Naive B cell (primary cell): ENCODE measurements at regions not wholly inside any gene's neighbourhood (a gene's known extent, or its start where the extent isn't known, plus 50 kb on each side); places are given as distances from the start of the nearest gene placed in this dataset.
A peak's percentile ranks its signal among the peaks of the same experiment; 100 is the strongest.

Experiments
- ATAC-seq, 2 donors: fragments of 150-1000 bp; cut with Tn5 transposase; 2 replicates each; pipeline ENCODE4 v1.10.0; 2021; ENCODE audit warnings: low read depth in 2 of 2, mild to moderate bottlenecking in 2 of 2, moderate library complexity in 2 of 2
- DNase-seq: peaks from one replicate; pipeline ENCODE4 v3.0.0; 2022
- H3K27ac Mint-ChIP-seq, 6 donors: one replicate each; pipeline ENCODE4 v1.8.0; 2020 to 2022; ENCODE audit warnings: mild to moderate bottlenecking in 6 of 6, mixed read lengths in 6 of 6, moderate library complexity in 5 of 6, inconsistent platforms in 2 of 6
- H3K27me3 Mint-ChIP-seq, 3 donors: one replicate each; pipeline ENCODE4 v1.8.0; 2021 to 2022; ENCODE audit warnings: mixed read lengths in 3 of 3, mild to moderate bottlenecking in 1 of 3
- H3K36me3 Mint-ChIP-seq, 2 donors: one replicate each; pipeline ENCODE4 v1.8.0; 2020 to 2022; ENCODE audit warnings: mixed read lengths in 2 of 2, inconsistent platforms in 1 of 2, mild to moderate bottlenecking in 1 of 2
- H3K4me1 Mint-ChIP-seq, 3 donors: one replicate each; pipeline ENCODE4 v1.8.0; 2020 to 2022; ENCODE audit warnings: mixed read lengths in 3 of 3, inconsistent platforms in 1 of 3, mild to moderate bottlenecking in 1 of 3, moderate library complexity in 1 of 3
- H3K4me3 Mint-ChIP-seq, 8 donors: one replicate each; pipeline ENCODE4 v1.8.0; 2020 to 2022; ENCODE audit warnings: mild to moderate bottlenecking in 8 of 8, mixed read lengths in 8 of 8, moderate library complexity in 8 of 8, inconsistent platforms in 2 of 8
- H3K9me3 Mint-ChIP-seq, 7 donors: one replicate each; pipeline ENCODE4 v1.8.0; 2020 to 2022; ENCODE audit warnings: mixed read lengths in 7 of 7, mild to moderate bottlenecking in 5 of 7, inconsistent platforms in 2 of 7, moderate library complexity in 1 of 7

GRCh38 chr10:113284635-113285034, 268.2 kb upstream of the HABP2 start:
- Mint-ChIP-seq H3K4me3 (no peak overlapping the region), H3K27me3 (no peaks in the 10 kb centered on the region), H3K9me3 (no peaks in the 10 kb centered on the region), H3K4me1 (no peaks in the 10 kb centered on the region), H3K36me3 (no peaks in the 10 kb centered on the region), H3K27ac (no peak overlapping the region)
- DNase-seq (no peak), ATAC-seq (no peak)

DNA sequence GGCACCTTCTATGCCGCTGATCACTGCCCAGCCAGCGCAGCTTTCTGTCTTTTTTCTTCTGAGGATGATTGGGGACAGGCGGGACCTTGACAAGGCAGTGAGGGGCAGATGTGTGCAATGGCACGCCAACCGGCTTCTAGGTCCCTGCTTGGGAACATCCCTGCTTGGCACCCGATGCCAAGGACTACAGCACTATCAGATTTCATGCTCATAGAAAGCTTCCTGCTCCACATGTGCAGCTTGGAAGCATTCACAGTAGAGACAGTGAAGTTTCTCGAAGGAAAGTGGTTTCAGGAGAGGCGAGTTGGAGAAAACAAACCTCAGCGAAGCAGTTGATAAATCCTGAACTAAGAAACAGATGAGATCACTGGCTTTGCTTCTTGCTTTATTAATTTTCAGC, 267.5 kb upstream of the HABP2 start:
- Mint-ChIP-seq H3K9me3 (no peaks in the 10 kb centered on the region), H3K27me3 (no peaks in the 10 kb centered on the region), H3K27ac (no peak overlapping the region), H3K4me1 (no peaks in the 10 kb centered on the region), H3K4me3 (no peak overlapping the region), H3K36me3 (no peaks in the 10 kb centered on the region)
- ATAC-seq = no peak
- no peak for DNase-seq

DNA sequence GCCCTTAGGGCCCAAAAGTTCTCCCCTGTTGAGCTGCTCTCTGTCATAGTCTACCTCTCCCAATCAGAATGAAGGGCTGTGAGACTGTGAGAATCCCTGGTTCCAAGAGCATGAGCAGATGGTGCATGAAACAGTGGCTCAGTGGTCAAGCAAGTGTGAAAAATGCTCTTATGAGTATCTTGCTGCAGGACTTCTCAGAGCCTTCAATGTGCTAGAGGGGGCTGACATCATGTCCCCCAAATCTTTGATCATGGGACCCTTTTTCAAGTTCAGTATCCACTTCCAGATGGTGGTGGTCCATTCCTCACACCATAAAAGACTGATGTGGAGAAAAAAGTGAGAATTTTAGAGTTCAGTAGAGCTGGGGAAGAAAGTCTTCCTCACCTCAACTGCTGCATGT, 265.3 kb upstream of the HABP2 start:
- Mint-ChIP-seq H3K27ac (peak overlapping the region in 1 of 6 donors; percentile 42), H3K4me3 (no peak overlapping the region), H3K4me1 (no peaks in the 10 kb centered on the region), H3K36me3 (no peaks in the 10 kb centered on the region), H3K9me3 (no peaks in the 10 kb centered on the region), H3K27me3 (no peaks in the 10 kb centered on the region)
- ATAC-seq (no peak), DNase-seq (no peak)

DNA sequence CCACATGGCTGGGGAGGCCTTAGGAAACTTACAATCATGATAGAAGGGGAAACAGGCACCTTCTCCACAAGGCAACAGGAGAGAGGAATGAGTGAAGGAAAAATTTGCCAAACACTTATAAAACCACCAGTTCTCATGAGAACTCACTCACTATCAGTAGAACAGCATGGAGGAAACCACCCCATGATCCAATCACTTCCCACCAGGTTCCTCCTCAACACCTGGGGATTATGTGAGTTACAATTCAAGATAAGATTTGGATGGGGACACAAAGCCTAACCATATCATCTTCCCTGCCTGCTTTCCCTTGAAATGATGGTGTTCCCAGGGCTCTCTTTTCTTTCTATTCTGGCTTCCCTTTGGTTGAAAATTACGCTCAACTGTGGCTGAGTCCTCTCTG, 262.7 kb upstream of the HABP2 start:
- Mint-ChIP-seq H3K4me3 (no peak overlapping the region), H3K27me3 (no peaks in the 10 kb centered on the region), H3K4me1 (no peaks in the 10 kb centered on the region), H3K9me3 (no peaks in the 10 kb centered on the region), H3K36me3 (no peaks in the 10 kb centered on the region), H3K27ac (no peak overlapping the region)
- no peak for DNase-seq
- ATAC-seq = no peak

DNA sequence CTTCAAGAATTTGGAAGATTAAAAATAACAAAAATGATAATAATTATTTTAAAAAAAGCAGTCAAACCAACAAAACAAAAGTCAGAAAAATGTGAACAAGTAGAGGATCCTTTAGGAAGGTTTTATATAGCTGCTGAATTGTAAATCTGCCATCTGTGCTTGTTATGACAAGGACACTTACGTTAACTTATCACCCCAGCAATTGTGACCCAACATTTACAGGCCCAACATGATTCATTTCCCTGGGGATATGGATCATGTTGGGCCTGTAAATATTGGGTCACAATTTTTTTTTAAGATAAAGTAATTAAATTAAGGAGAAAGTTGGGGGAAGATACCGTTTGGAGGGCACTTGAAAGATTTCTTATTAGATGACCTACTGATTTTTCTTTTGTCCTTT, 261.4 kb upstream of the HABP2 start:
- Mint-ChIP-seq H3K27ac (no peak overlapping the region), H3K36me3 (no peaks in the 10 kb centered on the region), H3K4me3 (no peak overlapping the region), H3K27me3 (no peaks in the 10 kb centered on the region), H3K9me3 (no peaks in the 10 kb centered on the region), H3K4me1 (no peaks in the 10 kb centered on the region)
- ATAC-seq = no peak
- no peak for DNase-seq

DNA sequence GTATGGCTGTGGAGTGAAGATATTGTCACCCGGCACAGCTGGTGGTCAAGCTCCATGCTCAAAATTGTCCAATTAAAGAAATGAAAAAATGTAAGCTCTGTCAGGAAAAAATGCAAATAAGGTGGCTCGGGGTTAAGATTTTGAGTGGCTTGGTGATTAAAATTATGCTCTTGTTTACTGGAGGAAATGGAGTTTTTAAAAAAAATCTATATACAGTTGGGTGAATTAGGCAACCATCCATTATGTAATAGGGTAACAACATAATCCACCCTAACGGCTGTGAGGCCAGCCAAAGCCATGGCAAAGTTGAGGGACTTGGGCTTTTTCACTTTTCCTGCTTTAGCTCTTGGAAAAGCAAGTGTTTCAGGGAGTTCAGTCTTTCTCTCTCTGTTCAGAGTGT, 260.8 kb upstream of the HABP2 start:
- Mint-ChIP-seq H3K9me3 (no peaks in the 10 kb centered on the region), H3K27ac (no peak overlapping the region), H3K4me1 (no peaks in the 10 kb centered on the region), H3K4me3 (no peak overlapping the region), H3K36me3 (no peaks in the 10 kb centered on the region), H3K27me3 (no peaks in the 10 kb centered on the region)
- ATAC-seq (no peak), DNase-seq (no peak)

- no peaks in the 10 kb centered on the region for H3K9me3 Mint-ChIP-seq
- H3K4me1 Mint-ChIP-seq = no peaks in the 10 kb centered on the region
- H3K4me3 Mint-ChIP-seq = no peak overlapping the region
- no peak overlapping the region for H3K27ac Mint-ChIP-seq
- no peak for ATAC-seq
- DNase-seq = no peak
- H3K27me3 Mint-ChIP-seq = no peaks in the 10 kb centered on the region
- H3K36me3 Mint-ChIP-seq = no peaks in the 10 kb centered on the region
Observed at GRCh38 chr10:113292743-113293142, 260.1 kb upstream of the HABP2 start.

DNA sequence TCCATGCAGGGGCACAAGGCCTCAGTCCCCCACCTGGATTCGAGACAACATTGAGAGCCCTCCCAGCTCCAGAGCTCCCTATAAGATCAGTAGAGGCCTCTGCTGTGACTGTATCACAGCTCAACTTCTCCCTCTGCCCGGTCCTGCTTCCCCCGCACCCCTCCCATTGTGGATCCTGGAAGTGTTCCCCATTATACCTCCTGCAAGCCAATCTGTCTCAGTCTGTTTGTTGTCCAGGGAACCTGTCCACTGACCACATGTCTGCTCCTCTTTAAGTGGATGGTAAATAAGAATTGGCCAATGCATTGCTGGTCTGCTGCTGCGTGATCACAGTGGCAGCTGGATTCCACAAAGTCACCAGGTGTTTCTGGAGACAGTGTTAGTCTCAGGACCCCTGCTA, 259.7 kb upstream of the HABP2 start:
- Mint-ChIP-seq H3K27ac (no peak overlapping the region), H3K4me1 (no peaks in the 10 kb centered on the region), H3K4me3 (no peak overlapping the region), H3K9me3 (no peaks in the 10 kb centered on the region), H3K27me3 (no peaks in the 10 kb centered on the region), H3K36me3 (no peaks in the 10 kb centered on the region)
- no peak for ATAC-seq
- DNase-seq = no peak

GRCh38 chr10:113294868-113295267, 258.0 kb upstream of the HABP2 start:
- H3K4me1 Mint-ChIP-seq = peaks cover 0 to 9% (median 4%) of the 10 kb centered on the region in 3 donors
- H3K4me3 Mint-ChIP-seq = no peak overlapping the region
- no peaks in the 10 kb centered on the region for H3K36me3 Mint-ChIP-seq
- ATAC-seq = no peak
- no peak overlapping the region for H3K27ac Mint-ChIP-seq
- H3K27me3 Mint-ChIP-seq = no peaks in the 10 kb centered on the region
- no peak for DNase-seq
- no peaks in the 10 kb centered on the region for H3K9me3 Mint-ChIP-seq

DNA sequence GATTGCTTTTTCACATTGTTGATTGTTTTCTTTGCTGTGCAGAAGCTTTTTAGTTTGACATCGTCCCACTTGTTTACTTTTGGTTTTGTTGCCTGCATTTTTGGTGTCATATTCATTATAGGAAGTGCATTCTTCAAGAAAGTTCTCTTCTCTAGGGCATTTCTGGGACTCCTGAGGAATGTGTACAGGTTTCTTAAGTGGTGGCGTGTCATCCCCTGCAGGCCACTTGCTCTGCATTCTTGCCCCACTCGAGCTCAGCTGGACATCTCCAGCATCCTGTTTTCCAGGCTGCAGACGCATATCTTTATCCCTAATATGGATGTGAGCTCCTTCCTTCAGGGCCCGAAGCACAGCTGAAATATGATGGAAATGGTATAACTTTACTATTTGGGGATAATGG, 255.6 kb upstream of the HABP2 start:
- Mint-ChIP-seq H3K4me1 (peaks cover 9 to 23% (median 19%) of the 10 kb centered on the region in 3 donors), H3K27ac (no peak overlapping the region), H3K4me3 (no peak overlapping the region), H3K27me3 (no peaks in the 10 kb centered on the region), H3K36me3 (no peaks in the 10 kb centered on the region), H3K9me3 (peaks cover 2 to 6% (median 4%) of the 10 kb centered on the region in 7 donors)
- DNase-seq = no peak
- no peak for ATAC-seq

GRCh38 chr10:113298616-113299015, 254.2 kb upstream of the HABP2 start:
- ATAC-seq (no peak), DNase-seq (no peak)
- H3K9me3 Mint-ChIP-seq = peaks cover 2 to 6% (median 4%) of the 10 kb centered on the region in 7 donors
- H3K4me1 Mint-ChIP-seq = peaks cover 9 to 23% (median 19%) of the 10 kb centered on the region in 3 donors
- no peaks in the 10 kb centered on the region for H3K36me3 Mint-ChIP-seq
- H3K27ac Mint-ChIP-seq = peak overlapping the region in 1 of 6 donors; percentile 76
- H3K27me3 Mint-ChIP-seq = no peaks in the 10 kb centered on the region
- H3K4me3 Mint-ChIP-seq = peak overlapping the region in 1 of 8 donors; percentile 33

DNA sequence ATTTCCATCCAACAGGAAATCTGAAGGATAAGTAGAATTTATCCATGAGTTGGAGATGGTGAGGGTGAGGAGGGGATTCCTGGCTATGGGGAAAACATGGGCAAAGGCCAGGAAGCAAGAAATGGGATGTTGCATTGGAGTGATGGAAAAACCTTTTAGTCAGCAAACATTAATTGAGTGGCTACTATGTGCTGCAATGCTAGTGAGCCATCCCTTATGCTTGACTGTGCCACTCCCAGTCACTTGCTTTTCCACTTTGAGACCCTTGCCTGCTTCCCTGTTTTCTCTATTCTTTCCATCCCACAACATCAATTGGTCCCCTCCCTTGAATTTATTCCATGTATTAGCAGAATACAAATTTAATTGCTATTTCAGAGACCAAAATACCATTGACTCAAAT, 252.7 kb upstream of the HABP2 start:
- H3K4me1 Mint-ChIP-seq = peaks cover 9 to 23% (median 19%) of the 10 kb centered on the region in 3 donors
- ATAC-seq (no peak), DNase-seq (no peak)
- H3K4me3 Mint-ChIP-seq = no peak overlapping the region
- H3K9me3 Mint-ChIP-seq = peaks cover 2 to 6% (median 4%) of the 10 kb centered on the region in 7 donors
- H3K27me3 Mint-ChIP-seq = no peaks in the 10 kb centered on the region
- no peaks in the 10 kb centered on the region for H3K36me3 Mint-ChIP-seq
- peak overlapping the region; percentile 18 to 96 (median 52) for H3K27ac Mint-ChIP-seq

DNA sequence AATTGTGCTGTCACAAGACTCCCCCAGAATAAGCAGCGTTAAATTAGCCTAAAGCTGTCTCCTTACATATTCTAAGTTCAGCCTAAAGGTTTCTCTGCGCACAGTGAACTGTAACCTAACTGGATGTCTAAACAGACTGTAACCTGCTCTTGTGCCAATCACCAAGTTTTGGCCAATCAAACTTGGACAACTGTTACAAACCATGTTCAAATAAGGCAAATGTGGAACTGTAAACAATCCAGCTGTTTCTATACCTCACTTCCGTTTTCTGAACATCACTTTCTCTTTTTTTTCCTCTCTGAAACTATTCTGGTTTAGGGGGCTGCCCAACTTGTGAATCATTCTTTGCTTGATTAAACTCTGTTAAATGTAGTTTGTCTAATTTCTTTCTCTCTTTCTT, 252.2 kb upstream of the HABP2 start:
- no peaks in the 10 kb centered on the region for H3K36me3 Mint-ChIP-seq
- H3K9me3 Mint-ChIP-seq = peaks cover 2 to 6% (median 4%) of the 10 kb centered on the region in 7 donors
- peak overlapping the region; percentile 32 to 80 (median 67) for H3K27ac Mint-ChIP-seq
- peaks cover 0 to 2% (median 0%) of the 10 kb centered on the region in 3 donors for H3K27me3 Mint-ChIP-seq
- DNase-seq = peak; percentile 54
- H3K4me1 Mint-ChIP-seq = peaks cover 9 to 23% (median 19%) of the 10 kb centered on the region in 3 donors
- peak; percentile 83 to 88 for ATAC-seq
- peak overlapping the region in 2 of 8 donors; percentile 38 to 52 for H3K4me3 Mint-ChIP-seq

GRCh38 chr10:113301342-113301984, 251.4 kb upstream of the HABP2 start:
- no peak for DNase-seq
- H3K4me3 Mint-ChIP-seq = peak overlapping the region in 1 of 8 donors; percentile 41
- no peaks in the 10 kb centered on the region for H3K36me3 Mint-ChIP-seq
- peak overlapping the region in 3 of 6 donors; percentile 1 to 72 (median 52) for H3K27ac Mint-ChIP-seq
- ATAC-seq = no peak
- H3K4me1 Mint-ChIP-seq = peaks cover 9 to 23% (median 19%) of the 10 kb centered on the region in 3 donors
- H3K27me3 Mint-ChIP-seq = peaks cover 0 to 7% (median 0%) of the 10 kb centered on the region in 3 donors
- peaks cover 2 to 6% (median 4%) of the 10 kb centered on the region in 7 donors for H3K9me3 Mint-ChIP-seq
